HG02852 (cell line): ENCODE measurements at regions not wholly inside any gene's neighbourhood (a gene's known extent, or its start where the extent isn't known, plus 50 kb on each side); places are given as distances from the start of the nearest gene placed in this dataset.

Experiments used
- ATAC-seq: cut with Tn5 transposase; IDR thresholded peaks from one replicate; pipeline ENCODE4 v1.9.1; 2021; ENCODE audit warnings: mild to moderate bottlenecking, moderate library complexity; ENCODE audit not compliant: unreplicated experiment

DNA sequence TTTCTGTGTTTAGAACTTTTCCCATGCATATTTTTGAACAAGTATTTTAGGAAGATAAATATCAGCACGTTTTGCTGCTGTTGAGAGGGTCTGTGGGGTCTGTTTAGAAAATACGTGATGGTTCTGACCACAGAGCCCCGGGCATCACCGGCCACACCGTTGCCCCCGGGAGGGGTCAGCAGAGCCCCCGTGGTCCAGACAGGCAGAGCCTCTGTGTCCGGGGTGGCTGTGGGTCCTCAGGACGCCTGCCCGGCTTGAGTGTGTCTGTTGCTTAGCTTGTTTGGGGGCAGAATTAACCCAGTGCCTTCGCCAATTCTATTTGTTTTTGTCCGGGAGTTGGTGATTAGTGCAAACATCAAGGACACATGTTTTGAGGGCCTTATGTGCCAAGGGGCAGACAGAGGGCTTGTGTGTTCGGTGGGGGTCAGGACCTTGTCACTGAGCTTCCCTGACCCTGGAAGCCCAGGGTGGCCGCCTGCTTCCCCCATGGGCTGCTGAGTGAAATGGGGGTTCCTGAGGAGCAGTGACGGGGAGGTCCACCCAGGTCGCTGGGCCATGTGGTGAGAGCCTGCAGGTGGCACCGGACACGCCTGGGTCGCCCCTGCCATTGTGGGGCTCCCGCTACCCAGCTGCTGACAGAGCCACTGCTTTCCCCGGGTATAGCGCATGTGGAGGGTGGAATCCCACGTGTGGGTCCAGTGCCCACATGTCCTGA, 122.2 kb downstream of the SIK1 start:
- no peak for ATAC-seq

DNA sequence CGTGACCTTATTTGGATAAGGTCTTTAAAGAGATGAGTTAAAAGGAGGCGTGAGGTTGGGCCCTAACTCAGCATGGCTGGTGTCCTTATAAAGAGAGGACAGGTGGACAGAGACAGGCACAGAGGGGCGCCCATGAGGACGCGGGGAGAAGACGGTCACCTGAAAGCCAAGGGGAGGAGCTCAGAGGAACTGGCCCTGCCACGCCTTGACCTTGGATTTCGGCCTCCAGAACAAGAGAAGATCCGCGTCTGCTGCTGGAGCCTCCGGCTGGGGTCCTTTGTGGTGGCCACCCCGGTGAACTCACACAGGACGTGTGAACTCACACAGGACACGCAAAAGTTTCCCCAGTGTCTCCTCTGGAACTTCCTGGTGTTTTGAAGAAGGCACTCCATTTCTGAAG, 122.7 kb downstream of the SIK1 start:
- ATAC-seq, result no peak

DNA sequence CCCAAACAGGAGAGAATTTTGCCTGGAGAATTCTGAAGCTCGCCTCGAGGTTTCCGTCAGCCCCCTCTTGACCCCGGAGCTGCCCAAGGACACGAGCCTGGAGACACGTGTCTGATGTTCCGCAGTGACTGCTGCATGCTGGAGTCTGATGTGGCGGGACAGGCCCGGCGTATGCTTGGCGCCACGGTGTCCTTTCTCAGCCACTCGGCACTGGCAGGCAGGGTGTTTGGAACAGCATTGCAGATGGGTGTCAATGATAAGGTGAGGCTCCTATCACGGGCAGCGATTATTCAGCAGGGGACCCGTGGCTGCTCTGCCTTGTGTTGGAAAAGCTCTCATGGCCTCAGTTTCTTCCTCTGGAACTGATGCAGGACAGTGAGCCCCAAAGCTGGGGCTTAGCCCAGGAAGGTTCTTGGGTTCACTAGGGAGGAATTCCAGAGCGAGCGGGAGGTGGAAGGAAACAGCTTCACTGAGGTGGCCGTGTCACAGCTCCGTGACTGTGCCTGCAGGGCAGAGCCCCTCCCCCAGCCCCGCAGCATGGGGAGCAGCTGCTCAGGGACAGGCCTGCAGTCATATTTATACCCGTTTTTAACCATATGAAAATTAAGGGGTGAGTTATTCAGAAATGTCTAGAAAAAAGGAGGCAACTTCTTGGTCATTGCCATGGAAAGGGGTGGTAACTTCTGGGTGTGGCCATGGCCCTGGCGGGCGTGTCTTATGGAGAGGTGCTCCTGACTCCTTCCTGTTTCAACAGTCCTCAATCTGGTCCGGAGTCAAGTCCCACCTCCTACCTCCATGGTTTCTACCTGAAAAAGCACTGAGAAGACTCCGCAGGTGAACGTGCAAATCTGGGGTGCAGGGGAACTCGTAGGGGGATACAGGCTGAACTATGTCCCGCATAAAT, 123.4 kb downstream of the SIK1 start:
- no peak for ATAC-seq

DNA sequence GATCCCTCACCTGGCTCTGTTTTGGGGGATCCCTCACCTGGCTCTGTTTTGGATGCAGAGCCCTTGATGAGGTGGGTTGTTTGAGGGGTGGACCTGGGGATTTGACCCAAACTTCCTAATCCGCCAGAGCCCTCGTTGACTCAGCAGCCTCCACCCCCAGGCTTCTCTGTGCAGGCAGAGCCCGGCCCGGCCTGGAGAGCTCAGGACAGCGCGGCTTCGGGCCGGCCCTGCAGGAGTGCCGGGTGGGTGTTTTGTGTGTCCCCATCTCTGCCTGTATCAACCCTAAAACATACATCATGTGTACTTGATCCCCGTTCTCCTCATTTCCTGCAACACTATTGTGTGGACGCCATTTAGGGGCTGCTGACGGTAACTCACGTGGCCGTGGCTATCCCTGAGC, 124.2 kb downstream of the SIK1 start:
- no peak for ATAC-seq

DNA sequence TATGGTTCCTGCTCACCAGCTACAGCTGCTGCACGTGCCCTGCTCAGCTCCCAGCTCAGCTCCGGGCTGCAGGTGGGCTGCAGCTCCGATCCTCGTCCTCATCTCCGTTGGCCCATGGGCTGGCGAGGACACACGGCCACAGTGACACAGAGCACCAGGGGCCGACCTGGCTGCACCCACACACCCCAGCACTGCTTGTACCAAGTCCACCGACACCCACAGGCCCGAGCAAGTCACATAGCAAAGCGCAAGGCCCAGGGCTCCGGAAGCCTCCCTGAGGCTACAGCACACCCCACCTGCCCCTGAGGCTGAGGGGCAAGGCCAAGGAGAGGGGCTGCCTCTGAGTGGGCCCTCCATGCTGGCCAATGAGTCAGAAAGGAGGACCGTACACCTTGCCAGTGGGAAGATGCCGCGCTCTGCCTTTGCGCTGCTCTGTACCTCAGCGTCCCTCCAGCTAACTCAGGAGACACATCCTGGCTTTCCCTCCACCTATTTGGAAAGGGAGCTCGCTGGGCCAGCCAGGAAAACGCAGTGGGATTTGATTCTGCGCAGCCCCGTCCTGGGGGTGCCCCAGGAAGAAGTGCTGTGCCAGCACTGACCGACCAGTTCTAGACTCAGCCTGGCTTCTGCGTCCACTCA, 124.8 kb downstream of the SIK1 start:
- ATAC-seq, result no peak

DNA sequence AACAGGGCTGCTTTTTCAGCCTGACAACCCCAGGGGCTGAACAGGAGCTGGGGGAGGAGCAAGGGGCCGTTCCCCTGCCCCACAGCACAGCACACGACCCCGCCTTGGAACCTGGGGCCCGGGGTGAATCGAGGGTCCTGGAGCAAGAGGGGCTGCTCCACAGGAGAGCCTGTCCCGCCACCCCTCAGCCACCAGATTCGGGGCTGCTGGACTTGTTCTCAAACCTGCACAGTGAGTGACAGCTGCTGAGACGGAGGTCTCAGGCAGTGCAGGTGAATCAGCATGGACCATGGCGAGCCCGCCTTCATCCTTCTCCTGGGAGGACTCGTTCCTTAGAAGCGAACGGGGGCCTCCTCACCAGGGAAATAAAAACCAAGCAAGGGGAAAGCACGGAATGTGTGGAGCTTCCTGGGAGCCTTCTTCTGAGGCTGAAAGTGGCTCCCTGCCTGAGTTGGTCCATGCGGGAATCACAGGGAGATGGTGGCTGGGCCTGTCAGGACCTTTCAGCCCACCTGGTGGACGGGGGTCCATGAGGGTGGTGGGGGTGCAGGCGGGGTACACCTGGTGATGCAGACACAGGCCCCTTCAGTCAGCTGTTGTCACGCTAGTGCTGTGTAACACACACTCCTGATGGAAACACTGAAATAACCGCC, 125.4 kb downstream of the SIK1 start:
- no peak for ATAC-seq

DNA sequence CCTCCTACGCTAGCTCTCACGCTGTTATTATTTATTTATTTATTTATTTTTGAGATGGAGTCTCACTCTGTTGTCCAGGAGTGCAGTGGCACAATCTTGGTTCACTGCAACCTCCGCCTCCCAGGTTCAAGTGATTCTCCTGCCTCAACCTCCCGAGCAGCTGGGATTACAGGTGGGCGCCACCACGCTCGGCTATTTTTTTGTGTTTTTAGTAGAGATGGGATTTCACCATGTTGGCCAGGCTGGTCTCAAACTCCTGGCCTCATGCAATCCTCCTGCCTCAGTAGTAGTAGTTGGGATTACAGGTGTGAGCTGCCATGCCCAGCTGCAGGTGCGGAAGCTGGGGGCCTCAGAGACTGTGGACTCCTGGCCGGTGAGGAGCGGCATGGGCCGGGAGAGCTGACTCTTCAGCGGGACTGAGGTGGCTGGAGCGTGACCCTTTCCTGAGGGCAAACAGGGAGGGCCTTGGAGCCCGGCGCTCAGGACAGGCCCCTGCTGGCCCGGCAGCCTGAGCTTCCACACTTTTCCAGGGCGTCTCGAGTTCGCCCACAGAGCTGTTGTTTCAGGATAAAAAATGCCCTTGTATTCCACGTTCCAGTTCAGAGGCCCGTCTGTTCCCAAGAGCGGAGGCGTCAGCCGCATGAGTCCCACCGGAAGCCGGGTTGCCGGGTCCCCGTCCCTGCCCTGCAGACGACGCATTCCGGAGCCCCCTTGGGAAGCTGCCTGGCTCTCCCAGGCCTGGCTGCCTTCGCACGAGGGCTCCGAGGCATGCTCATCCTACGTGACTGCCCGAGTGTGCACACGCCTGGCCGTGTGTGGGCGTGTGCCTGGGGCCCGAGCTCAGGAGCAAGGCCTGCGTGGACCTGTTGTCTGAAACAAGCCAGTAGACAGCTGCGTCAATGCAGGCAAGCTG, 126.2 kb downstream of the SIK1 start:
- no peak for ATAC-seq

DNA sequence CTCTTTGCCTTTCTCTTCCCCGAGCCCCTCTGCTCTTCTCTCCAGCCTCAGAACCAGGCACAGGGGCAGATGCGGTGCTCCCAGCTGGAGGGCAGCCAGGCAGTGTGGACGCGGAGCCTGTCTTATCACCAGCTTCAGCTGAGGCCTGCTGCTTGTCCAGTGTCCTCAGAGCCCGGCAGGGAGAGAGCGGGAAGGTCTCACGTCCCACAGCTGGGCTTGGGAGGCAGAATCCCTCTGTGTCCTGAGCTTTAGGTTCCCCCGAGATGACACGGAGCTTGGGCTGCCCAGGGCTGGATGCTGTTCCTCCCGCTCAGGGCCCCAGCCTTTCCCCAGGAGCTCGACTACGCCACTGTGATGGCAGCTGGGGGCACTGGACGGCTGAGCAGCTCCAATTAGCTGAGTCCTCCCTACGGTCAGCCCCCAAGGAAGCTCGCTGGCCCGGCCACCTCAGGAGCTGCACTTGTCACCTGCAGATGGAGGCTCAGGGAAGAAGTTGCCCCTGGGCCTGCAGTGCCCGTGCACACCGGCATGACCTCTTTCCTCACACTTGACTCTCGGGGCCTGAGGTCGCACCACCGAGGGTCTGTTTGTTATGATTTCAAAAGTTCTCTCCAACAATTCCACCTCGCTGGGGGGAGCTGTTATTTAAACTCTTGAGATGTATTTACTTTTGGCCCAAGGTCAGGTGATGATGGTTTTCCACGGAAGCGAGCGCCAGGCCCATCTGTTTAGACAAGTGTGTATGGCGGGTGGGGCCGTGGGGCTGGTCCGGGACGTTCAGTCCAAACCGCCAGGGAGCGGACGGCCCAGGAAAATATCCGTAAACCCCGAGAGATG, 127.3 kb downstream of the SIK1 start:
- no peak for ATAC-seq

DNA sequence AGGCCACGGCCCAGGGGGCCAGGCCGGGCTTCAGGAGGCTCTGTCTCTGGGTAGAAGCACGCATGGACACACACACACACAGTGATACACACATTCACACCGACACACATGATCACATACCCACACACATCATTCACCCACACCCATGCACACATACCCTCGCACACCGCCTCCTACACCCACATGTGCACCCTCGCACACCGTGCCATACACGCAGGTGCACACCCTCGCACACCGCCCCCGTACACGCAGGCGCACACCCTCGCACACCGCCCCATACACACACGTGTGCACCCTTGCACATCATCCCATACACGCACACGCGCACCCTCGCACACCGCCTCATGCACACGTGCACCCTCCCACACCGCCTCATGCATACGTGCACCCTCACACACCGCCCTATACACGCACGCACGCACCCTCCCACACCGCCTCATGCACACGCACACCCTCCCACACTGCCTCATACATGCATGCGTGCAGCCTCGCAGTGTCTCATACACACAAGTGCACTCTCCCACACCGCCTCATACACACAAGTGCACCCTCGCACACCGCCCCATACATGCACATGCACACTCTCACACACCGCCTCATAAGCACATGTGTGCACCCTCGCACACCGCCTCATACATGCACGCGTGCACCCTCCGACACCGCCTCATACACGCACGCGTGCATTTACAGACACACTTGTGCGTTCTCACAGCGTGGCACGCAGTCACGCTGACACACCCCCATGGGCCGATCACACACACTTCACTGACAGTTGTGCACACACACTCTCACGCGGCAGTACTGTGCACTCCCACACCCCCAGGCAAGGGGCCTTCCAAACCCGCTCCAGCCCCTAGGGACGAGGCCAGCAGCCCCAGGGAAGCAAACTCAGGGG, 128.1 kb downstream of the SIK1 start:
- no peak for ATAC-seq

DNA sequence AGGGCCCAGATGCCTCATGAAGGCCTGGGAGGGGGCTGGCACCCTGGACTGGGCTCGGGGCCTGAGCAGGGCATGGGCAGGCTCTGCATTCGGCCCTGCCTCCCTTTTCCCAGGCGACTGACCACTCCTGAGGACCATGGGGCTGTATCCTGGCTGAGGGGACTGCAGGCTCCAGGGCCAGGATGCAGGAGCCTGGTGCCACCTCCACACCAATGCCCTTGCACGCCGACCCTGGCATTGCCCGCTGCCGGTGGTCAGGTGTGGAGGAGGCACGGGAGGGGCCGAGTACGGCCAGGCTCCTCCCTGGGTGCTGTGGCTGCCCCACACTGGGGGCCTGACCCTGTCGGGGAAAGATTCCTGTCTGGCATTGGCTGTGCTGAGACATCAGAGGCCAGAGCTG, 128.9 kb downstream of the SIK1 start:
- ATAC-seq, result no peak

DNA sequence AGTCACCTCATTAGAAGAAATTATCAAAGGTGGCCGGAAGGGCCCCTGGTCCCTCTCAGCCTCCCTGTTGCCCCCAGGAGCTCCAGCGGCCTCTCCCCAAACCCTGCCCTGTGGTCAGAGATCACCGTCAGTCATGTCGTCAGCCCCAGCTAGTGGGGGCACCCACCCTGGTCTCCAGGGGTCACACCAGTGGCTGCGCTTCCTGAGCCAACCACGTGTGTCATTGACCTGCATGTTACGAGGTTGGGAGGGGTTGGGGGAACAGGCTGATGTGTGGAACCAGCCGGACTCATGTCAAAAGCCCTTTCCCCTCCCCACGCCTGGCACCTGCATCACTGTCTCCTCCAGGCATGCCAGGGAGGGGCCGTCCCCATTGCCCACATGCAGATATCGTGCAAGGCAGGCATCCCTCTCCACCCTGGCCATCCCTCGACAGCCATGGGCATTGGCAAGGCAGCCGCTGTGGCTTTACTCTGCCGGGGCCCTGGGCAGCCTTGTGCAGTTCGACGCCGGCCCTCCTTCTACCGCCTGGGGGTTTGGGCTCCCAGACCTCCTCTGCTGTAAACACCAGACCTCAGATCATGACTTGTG, 128.7 kb downstream of the CRYAA start:
- ATAC-seq, result no peak

DNA sequence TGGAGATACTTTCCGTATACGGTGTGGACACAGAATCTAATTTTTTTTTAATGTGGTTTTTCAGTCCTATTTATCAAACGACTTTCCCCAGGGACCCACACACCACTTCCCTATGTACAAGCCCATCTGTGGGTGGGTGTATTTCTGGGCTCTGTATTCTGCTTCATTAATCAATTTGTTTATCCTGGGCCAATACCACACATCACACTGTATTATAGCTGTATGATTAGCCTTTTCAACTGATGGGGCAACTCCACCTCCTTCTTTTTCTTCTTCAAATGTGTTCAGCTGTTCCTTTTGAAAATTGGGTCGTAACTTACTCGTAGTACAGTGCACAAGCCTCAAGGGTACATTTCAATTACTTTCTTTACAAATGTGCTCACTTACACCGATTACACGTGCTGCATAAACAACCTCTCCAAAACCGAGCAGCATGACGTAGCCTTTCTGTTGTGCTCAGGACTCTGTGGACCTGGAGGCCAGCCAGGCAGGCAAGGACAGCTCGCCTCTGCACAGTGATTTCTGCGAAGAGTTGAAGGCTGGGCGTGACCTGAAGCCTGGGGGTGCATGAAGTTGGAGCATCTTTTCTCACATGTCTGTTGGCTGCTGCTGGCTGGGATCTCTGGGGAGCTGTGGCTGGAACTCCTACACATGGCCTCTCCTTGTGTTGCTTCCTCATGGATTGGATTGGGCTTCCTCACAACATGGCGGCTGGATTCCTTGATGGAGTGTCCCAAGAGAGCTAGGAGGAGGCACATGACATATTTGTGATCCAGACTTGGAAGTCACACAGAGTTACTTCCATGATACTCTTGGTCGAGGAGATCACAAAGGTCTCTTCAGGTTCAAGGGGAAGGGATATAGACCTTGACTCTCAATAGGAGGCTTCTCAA, 126.5 kb downstream of the CRYAA start:
- ATAC-seq, result no peak

DNA sequence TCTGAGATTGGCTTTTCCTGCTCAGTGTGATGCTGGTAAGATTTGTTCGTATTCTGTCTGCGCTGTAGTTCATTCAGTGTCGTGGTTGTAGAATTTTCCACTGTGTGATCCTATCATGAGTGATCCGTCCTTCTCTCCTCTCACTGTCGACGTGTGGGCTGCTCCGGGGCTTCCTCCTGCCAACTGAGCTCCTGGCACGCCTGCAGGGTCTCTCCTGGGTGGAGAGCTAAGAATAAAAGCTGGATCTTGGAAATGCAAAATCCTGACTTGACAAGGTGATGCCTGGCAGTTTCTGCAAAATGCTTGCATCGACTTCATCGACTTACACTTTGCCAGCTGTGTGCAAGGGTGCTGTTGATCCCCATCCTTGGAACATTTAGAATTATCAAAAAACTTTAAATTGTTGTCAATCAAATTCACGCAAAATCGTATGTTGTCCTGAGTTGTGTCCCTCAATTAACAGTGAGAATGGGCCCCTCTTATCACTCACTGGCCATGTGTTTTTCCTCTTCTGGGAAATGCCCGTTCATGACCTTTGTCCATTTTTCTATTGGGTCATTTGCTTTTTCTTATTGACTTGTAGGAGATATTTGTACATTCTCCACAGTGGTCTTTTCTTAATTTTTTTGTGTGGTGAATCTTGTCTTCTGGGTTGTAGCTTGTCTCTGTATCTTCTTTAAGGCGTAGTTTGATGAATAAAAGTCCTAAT, 125.5 kb downstream of the CRYAA start:
- ATAC-seq, result no peak

DNA sequence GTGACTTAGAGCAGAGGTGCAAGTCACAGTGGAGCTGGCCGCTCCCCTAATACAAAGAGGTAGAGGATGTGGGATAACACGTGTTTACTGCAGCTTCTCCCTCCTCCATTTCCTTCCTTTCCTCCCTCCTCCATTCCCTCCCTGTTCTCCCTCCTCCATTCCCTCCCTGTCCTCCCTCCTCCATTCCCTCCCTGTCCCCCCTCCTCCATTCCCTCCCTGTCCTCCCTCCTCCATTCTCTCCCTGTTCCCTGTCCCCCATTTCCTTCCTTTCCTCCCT, 124.0 kb downstream of the CRYAA start:
- ATAC-seq, result no peak

DNA sequence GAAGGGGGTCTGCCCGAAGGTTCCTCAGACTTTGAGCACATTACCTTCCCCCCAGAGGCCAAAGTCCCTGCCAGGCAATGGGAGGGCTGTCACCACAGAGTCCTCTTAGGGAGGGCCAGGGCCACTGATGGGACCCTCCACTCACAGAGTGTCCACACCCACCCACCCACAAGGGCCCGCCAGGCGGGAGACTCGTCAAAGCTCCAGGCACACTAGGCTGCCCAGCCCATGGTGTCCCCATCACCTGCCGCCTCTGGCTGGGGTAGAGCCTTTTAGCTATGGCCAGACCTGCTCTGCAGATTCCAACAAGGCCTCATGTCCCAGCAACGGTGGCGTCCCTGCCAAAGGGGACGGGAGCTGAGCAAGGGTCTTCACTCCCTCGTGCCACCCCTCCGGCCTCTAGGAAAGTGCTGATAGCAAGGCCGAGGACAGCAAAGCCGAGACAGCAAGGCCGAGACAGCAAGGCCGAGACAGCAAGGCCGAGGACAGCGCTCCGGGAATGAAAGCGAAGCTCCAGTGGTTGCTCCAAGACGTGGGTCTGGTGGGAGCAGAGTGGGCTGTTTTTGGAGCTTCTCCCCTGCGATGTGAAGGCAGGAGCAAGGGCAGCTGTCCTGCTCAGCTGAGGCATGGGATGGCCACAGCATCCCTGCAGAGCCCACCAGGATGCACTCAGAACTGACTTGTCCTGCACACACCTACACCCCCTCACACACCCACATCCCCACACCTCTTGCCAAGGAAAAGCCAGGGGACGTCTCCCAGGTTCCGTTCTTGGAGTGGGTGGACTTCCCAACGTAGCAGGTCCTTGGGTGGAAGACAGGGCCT, 123.4 kb downstream of the CRYAA start:
- no peak for ATAC-seq
